Activated CD4-positive, alpha-beta T cell treated with anti-CD3 and anti-CD28 coated beads for 36 hours (primary cell): ENCODE measurements at regions not wholly inside any gene's neighbourhood (a gene's known extent, or its start where the extent isn't known, plus 50 kb on each side); places are given as distances from the start of the nearest gene placed in this dataset.
"Not testable (repeated sequence)": the region's sequence is repeated elsewhere in the genome, so short reads cannot be mapped to it uniquely, and the experiment has no call there.

Experiments
- ATAC-seq: fragments of 200-7000 bp; cut with Tn5 transposase; one replicate; pipeline ENCODE4 v1.10.0; 2021; ENCODE audit warnings: mild to moderate bottlenecking, moderate library complexity
- CTCF ChIA-PET: fragments of 350-600 bp; sonication (Branson Sonifier 250); formaldehyde crosslinking; loops from one replicate; lab custom pipeline; 2021; ENCODE audit warnings: antibody characterized with exemption; lab: Charles Lee
- POLR2A ChIA-PET: fragments of 350-600 bp; sonication (Branson Sonifier 250); formaldehyde crosslinking; loops from one replicate; lab custom pipeline; 2021; ENCODE audit warnings: antibody characterized with exemption, inconsistent platforms; lab: Charles Lee
- DNase-seq: peaks from one replicate; pipeline ENCODE4 v3.0.0-alpha.2; 2020
- H3K27ac Mint-ChIP-seq: one replicate; pipeline ENCODE4 v1.8.0; 2021; ENCODE audit warnings: mixed read lengths
- H3K27me3 Mint-ChIP-seq: one replicate; pipeline ENCODE4 v1.8.0; 2021; ENCODE audit warnings: mixed read lengths
- H3K36me3 Mint-ChIP-seq: one replicate; pipeline ENCODE4 v1.8.0; 2021; ENCODE audit warnings: low read depth, mixed read lengths
- H3K4me1 Mint-ChIP-seq: one replicate; pipeline ENCODE4 v1.8.0; 2021; ENCODE audit warnings: mixed read lengths
- H3K4me3 Mint-ChIP-seq: one replicate; pipeline ENCODE4 v1.8.0; 2021; ENCODE audit warnings: mild to moderate bottlenecking, moderate library complexity, mixed read lengths
- H3K9me3 Mint-ChIP-seq: one replicate; pipeline ENCODE4 v1.8.0; 2021; ENCODE audit warnings: low read depth, mixed read lengths
- intact Hi-C, 2 experiments: fragments of 100-400 bp; cut with DNase I in 1 of 2; cut with micrococcal nuclease in 1 of 2; formaldehyde crosslinking; loops; one replicate each; pipeline versions ENCODE4 v1.14.2 to v1.15.1; 2022 to 2024; cut with DNase I, micrococcal nuclease

- ATAC-seq (no peak), DNase-seq (no peak)
- ChIA-PET CTCF (no interaction called here), POLR2A (no interaction called here)
- H3K4me1 Mint-ChIP-seq: no peaks in the 10 kb centered on the region
- H3K27ac Mint-ChIP-seq: no peak overlapping the region
- no peaks in the 10 kb centered on the region for H3K27me3 Mint-ChIP-seq
- no peak overlapping the region for H3K4me3 Mint-ChIP-seq
- H3K36me3 Mint-ChIP-seq: no peaks in the 10 kb centered on the region
- intact Hi-C loops: no loop called here
- peaks cover 6% of the 10 kb centered on the region for H3K9me3 Mint-ChIP-seq
These were observed 475.5 kb upstream of the ADGRL3 start for GRCh38 chr4:60724623-60725022.

GRCh38 chr4:60726779-60727178 is 473.3 kb upstream of the ADGRL3 start:
- Mint-ChIP-seq H3K4me1 (no peaks in the 10 kb centered on the region), H3K27ac (no peak overlapping the region), H3K36me3 (no peaks in the 10 kb centered on the region), H3K27me3 (no peaks in the 10 kb centered on the region), H3K4me3 (no peak overlapping the region), H3K9me3 (peaks cover 4% of the 10 kb centered on the region)
- POLR2A ChIA-PET: no interaction called here
- ATAC-seq (no peak), DNase-seq (no peak)
- intact Hi-C loops: no loop called here
- CTCF ChIA-PET: no interaction called here

GRCh38 chr4:60729194-60729593 is 470.9 kb upstream of the ADGRL3 start:
- Mint-ChIP-seq H3K27me3 (no peaks in the 10 kb centered on the region), H3K9me3 (peaks cover 5% of the 10 kb centered on the region), H3K27ac (no peak overlapping the region), H3K36me3 (no peaks in the 10 kb centered on the region), H3K4me1 (no peaks in the 10 kb centered on the region), H3K4me3 (no peak overlapping the region)
- ATAC-seq (no peak), DNase-seq (no peak)
- CTCF ChIA-PET: no interaction called here
- POLR2A ChIA-PET: no interaction called here
- intact Hi-C loops: no loop called here

GRCh38 chr4:60729764-60730163 is 470.4 kb upstream of the ADGRL3 start:
- intact Hi-C loops, H3K36me3 Mint-ChIP-seq, H3K4me1 Mint-ChIP-seq, H3K4me3 Mint-ChIP-seq, H3K27me3 Mint-ChIP-seq, CTCF ChIA-PET, H3K27ac Mint-ChIP-seq, DNase-seq, POLR2A ChIA-PET, H3K9me3 Mint-ChIP-seq, ATAC-seq: not testable (repeated sequence)

DNA sequence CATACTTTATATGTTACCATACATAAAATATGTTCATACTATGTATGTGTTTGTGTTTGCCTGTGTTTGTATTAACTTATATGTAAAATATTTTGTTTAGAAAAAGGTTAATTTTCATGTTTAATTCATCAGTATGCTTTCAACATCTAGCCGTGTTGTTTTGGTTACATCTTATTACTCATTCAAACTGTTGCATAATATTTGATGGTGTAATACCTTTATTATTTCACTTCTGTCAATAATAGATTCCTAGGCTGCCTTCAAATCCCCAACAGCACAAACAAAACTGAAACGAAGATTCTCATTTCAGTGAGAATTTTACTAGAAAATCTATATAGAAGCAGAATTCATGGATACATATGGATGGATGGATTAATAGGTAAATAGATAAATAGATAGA is 462.3 kb upstream of the ADGRL3 start:
- POLR2A ChIA-PET: no interaction called here
- Mint-ChIP-seq H3K36me3 (no peaks in the 10 kb centered on the region), H3K4me3 (no peak overlapping the region), H3K9me3 (peaks cover 14% of the 10 kb centered on the region), H3K27ac (no peak overlapping the region), H3K4me1 (no peaks in the 10 kb centered on the region), H3K27me3 (no peaks in the 10 kb centered on the region)
- ATAC-seq (no peak), DNase-seq (no peak)
- CTCF ChIA-PET: no interaction called here
- intact Hi-C loops: no loop called here

DNA sequence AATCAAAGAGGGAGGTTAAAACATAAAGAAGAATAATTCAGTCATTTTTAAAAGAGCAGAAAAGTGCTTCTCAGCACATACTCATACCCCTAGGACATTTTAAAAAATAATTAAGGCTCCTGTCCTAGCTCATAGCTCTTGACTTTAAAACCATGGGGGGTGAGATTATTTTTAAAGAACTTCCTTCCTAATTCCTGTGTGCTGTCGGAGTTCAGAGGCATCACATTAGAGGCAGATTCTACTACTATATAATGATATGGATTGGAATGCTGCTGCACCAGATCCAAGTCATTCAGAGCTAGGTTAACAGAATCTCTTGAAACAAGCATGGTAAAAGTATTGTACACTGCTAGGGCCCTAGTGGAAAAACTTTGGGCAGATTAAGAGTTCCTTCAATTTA is 456.5 kb upstream of the ADGRL3 start:
- no peaks in the 10 kb centered on the region for H3K27me3 Mint-ChIP-seq
- DNase-seq: no peak
- POLR2A ChIA-PET: no interaction called here
- H3K36me3 Mint-ChIP-seq: no peaks in the 10 kb centered on the region
- CTCF ChIA-PET: no interaction called here
- no peak for ATAC-seq
- H3K4me3 Mint-ChIP-seq: no peak overlapping the region
- no peak overlapping the region for H3K27ac Mint-ChIP-seq
- intact Hi-C loops: no loop called here
- H3K4me1 Mint-ChIP-seq: no peaks in the 10 kb centered on the region
- peaks cover 4% of the 10 kb centered on the region for H3K9me3 Mint-ChIP-seq

- CTCF ChIA-PET: no interaction called here
These were observed 455.4 kb upstream of the ADGRL3 start for GRCh38 chr4:60744767-60745166.

DNA sequence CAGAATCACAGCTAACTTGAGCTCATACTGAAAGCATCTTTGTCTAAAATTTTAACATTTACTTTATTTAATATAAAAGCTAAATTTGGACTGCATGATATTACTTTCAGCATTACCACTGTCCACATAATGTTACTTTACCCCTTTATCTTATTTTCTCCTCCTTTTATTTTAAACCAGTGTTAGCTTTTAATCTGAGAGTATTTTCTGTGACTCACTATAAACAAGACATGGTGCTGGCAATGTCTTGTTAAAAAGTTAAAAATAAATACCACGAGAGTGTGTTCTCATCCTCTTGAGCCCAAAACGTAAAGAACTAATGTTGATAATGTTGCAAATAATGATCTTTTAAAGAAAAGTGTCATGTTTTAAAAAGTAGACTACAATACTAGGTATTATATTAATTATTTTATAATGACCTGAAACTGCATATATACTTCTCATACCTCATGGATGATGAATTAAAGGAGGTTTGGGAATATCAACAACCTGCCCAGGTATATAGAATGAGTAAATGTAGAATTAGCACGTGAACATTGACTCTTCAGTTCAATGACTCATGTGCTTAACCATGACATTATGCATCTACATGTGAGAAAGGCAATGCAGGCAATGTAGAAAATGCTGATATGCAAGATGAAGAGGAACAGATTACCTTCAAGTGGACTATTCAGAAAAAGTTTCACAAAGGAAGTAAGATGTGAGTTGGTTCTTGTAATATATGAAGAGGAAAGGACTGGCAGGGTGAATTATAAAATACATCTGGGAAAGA is 454.1 kb upstream of the ADGRL3 start:
- no peaks in the 10 kb centered on the region for H3K27me3 Mint-ChIP-seq
- no peak overlapping the region for H3K4me3 Mint-ChIP-seq
- no peak overlapping the region for H3K27ac Mint-ChIP-seq
- ATAC-seq (no peak), DNase-seq (no peak)
- intact Hi-C loops: no loop called here
- ChIA-PET CTCF (interaction anchor here (0.6 kb wide), 1 partner anchor 207 kb away, joined by 3 read pairs; no protein-coding TSS in a partner anchor), POLR2A (no interaction called here)
- H3K36me3 Mint-ChIP-seq: no peaks in the 10 kb centered on the region
- H3K9me3 Mint-ChIP-seq: peaks cover 6% of the 10 kb centered on the region
- no peaks in the 10 kb centered on the region for H3K4me1 Mint-ChIP-seq

More at GRCh38 chr4:60744767-60745166, 455.4 kb upstream of the ADGRL3 start:
- no peak overlapping the region for H3K4me3 Mint-ChIP-seq
- no peaks in the 10 kb centered on the region for H3K4me1 Mint-ChIP-seq
- ATAC-seq (no peak), DNase-seq (no peak)
- H3K36me3 Mint-ChIP-seq: no peaks in the 10 kb centered on the region
- intact Hi-C loops: no loop called here
- peaks cover 3% of the 10 kb centered on the region for H3K9me3 Mint-ChIP-seq
- POLR2A ChIA-PET: no interaction called here
- no peak overlapping the region for H3K27ac Mint-ChIP-seq
- no peaks in the 10 kb centered on the region for H3K27me3 Mint-ChIP-seq

GRCh38 chr4:60750962-60751361 is 449.2 kb upstream of the ADGRL3 start:
- Mint-ChIP-seq H3K9me3 (peaks cover 9% of the 10 kb centered on the region), H3K4me1 (no peaks in the 10 kb centered on the region), H3K36me3 (no peaks in the 10 kb centered on the region), H3K4me3 (no peak overlapping the region), H3K27ac (no peak overlapping the region), H3K27me3 (no peaks in the 10 kb centered on the region)
- no peak for ATAC-seq
- DNase-seq: no peak
- ChIA-PET CTCF (no interaction called here), POLR2A (no interaction called here)
- intact Hi-C loops: no loop called here

DNA sequence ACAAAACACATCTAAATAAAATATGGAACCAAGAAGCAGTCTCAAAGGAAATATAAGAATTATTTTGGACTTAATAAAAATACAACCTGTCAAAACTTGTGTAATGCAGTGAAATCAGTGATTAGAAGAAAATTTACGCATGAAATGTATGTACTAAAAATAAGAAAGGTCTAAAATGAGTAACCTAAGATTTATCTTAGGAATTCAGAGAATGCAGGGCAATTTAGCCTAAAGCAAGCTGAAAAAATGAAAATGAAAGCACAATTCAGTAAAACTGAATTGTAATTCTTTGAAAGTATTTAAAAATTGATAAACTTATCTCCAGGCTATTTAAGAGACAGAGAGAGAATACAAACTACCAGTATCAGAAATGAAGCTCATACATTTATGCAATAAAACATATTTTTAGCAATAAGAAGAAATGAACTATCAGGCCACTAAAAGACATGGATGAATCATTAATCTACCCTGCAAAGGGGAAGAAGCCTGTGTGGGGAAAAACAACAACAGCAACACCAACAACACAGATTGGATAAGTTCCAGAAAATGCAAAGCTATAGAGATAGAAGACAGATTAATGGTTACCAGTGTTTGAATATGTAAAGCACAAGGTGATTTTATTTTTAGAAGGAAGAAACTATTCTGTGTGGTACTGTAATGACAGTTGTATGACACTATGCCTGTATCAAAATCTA is 442.0 kb upstream of the ADGRL3 start:
- Mint-ChIP-seq H3K9me3 (peaks cover 8% of the 10 kb centered on the region), H3K27ac (no peak overlapping the region), H3K27me3 (no peaks in the 10 kb centered on the region), H3K36me3 (no peaks in the 10 kb centered on the region), H3K4me3 (no peak overlapping the region), H3K4me1 (no peaks in the 10 kb centered on the region)
- POLR2A ChIA-PET: interaction anchor here (0.6 kb wide), 1 partner anchor 269 kb away, joined by 3 read pairs; no protein-coding TSS in a partner anchor
- CTCF ChIA-PET: no interaction called here
- no peak for DNase-seq
- ATAC-seq: no peak
- intact Hi-C loops: no loop called here

- Mint-ChIP-seq H3K36me3 (no peaks in the 10 kb centered on the region), H3K9me3 (peaks cover 12% of the 10 kb centered on the region), H3K27me3 (no peaks in the 10 kb centered on the region), H3K4me1 (no peaks in the 10 kb centered on the region), H3K4me3 (no peak overlapping the region), H3K27ac (no peak overlapping the region)
- intact Hi-C loops: no loop called here
- ChIA-PET POLR2A (no interaction called here), CTCF (no interaction called here)
- DNase-seq (no peak), ATAC-seq (no peak)
These were observed 440.4 kb upstream of the ADGRL3 start for GRCh38 chr4:60759518-60760245.

DNA sequence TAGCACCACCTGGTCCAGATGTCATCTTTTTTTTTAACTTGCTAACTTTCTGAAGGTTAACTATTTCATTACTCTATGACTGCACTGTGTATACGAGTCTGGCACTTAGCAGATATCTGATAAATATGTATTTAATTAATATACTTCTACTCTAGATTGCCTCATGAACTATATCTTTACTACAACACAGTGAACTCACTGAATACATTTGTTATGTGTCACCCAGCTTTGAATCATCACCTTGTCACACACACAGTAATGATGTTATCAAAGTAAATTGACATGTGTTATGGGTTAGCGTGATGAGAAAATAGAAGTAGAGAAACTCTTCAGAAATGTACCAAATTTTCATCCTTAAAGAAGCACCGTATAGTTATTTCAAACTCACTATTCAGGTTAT is 419.3 kb upstream of the ADGRL3 start:
- Mint-ChIP-seq H3K9me3 (peaks cover 4% of the 10 kb centered on the region), H3K36me3 (no peaks in the 10 kb centered on the region), H3K4me3 (no peak overlapping the region), H3K4me1 (no peaks in the 10 kb centered on the region), H3K27ac (no peak overlapping the region), H3K27me3 (no peaks in the 10 kb centered on the region)
- POLR2A ChIA-PET: no interaction called here
- ATAC-seq (no peak), DNase-seq (no peak)
- CTCF ChIA-PET: no interaction called here
- intact Hi-C loops: no loop called here
